HUES48 (cell line): ENCODE measurements at regions not wholly inside any gene's neighbourhood (a gene's known extent, or its start where the extent isn't known, plus 50 kb on each side); places are given as distances from the start of the nearest gene placed in this dataset.

Experiments used
- H3K27ac ChIP-seq: one replicate; pipeline ENCODE4 v1.7.0; 2013; ENCODE audit warnings: low read depth, low read length, inconsistent platforms
- H3K27me3 ChIP-seq: 2 replicates; pipeline ENCODE4 v1.6.1; 2013; ENCODE audit warnings: mild to moderate bottlenecking, low read length; ENCODE audit not compliant: control insufficient read depth, insufficient read depth
- H3K36me3 ChIP-seq: 2 replicates; pipeline ENCODE4 v1.6.1; 2013; ENCODE audit warnings: low read length; ENCODE audit not compliant: control insufficient read depth, insufficient read depth
- H3K4me1 ChIP-seq: 2 replicates; pipeline ENCODE4 v1.6.1; 2013; ENCODE audit warnings: mild to moderate bottlenecking, low read length; ENCODE audit not compliant: control insufficient read depth, insufficient read depth
- H3K4me3 ChIP-seq: 2 replicates; pipeline ENCODE4 v1.5.1; 2013; ENCODE audit warnings: mild to moderate bottlenecking, low read depth, low read length
- H3K9ac ChIP-seq: 2 replicates; pipeline ENCODE4 v1.6.1; 2013; ENCODE audit warnings: mild to moderate bottlenecking, low read depth, low read length, moderate library complexity
- H3K9me3 ChIP-seq: 2 replicates; pipeline ENCODE4 v1.6.1; 2013; ENCODE audit warnings: low read length; ENCODE audit not compliant: control insufficient read depth, insufficient read depth

GRCh38 chr1:64358692-64359091 is 111.2 kb upstream of the CACHD1 start:
- H3K27ac ChIP-seq = no peak overlapping the region
- no peaks in the 10 kb centered on the region for H3K9me3 ChIP-seq
- H3K9ac ChIP-seq = no peak overlapping the region
- H3K4me3 ChIP-seq = no peak overlapping the region
- peaks cover 14% of the 10 kb centered on the region for H3K27me3 ChIP-seq
- no peaks in the 10 kb centered on the region for H3K36me3 ChIP-seq
- peaks cover 31% of the 10 kb centered on the region for H3K4me1 ChIP-seq

GRCh38 chr1:64361974-64362373 is 108.0 kb upstream of the CACHD1 start:
- H3K9ac ChIP-seq = no peak overlapping the region
- peaks cover 17% of the 10 kb centered on the region for H3K4me1 ChIP-seq
- H3K27me3 ChIP-seq = peaks cover 8% of the 10 kb centered on the region; the same call in 1 of the 2 replicates
- no peaks in the 10 kb centered on the region for H3K36me3 ChIP-seq
- H3K9me3 ChIP-seq = no peaks in the 10 kb centered on the region
- H3K4me3 ChIP-seq = no peak overlapping the region
- H3K27ac ChIP-seq = no peak overlapping the region

- peaks cover 8% of the 10 kb centered on the region for H3K4me1 ChIP-seq
Observed at GRCh38 chr1:64363111-64363510, 106.8 kb upstream of the CACHD1 start.

GRCh38 chr1:64363616-64364015 is 106.3 kb upstream of the CACHD1 start:
- Histone ChIP-seq H3K27me3 (peaks cover under 1% of the 10 kb centered on the region; the same call in 1 of the 2 replicates), H3K27ac (no peak overlapping the region), H3K36me3 (no peaks in the 10 kb centered on the region), H3K4me1 (peaks cover 5% of the 10 kb centered on the region; the same call in 1 of the 2 replicates), H3K9me3 (no peaks in the 10 kb centered on the region), H3K9ac (no peak overlapping the region), H3K4me3 (no peak overlapping the region)

More at GRCh38 chr1:64363111-64363510, 106.8 kb upstream of the CACHD1 start:
- Histone ChIP-seq H3K27ac (no peak overlapping the region), H3K9me3 (no peaks in the 10 kb centered on the region), H3K36me3 (no peaks in the 10 kb centered on the region), H3K4me3 (no peak overlapping the region), H3K9ac (no peak overlapping the region), H3K27me3 (peaks cover 6% of the 10 kb centered on the region; the same call in 1 of the 2 replicates)

GRCh38 chr1:64366821-64367220 is 103.1 kb upstream of the CACHD1 start:
- Histone ChIP-seq H3K27ac (no peak overlapping the region), H3K9ac (no peak overlapping the region), H3K4me1 (peaks cover 5% of the 10 kb centered on the region; the same call in 1 of the 2 replicates), H3K27me3 (no peaks in the 10 kb centered on the region; the same call in 1 of the 2 replicates), H3K36me3 (no peaks in the 10 kb centered on the region), H3K4me3 (no peak overlapping the region), H3K9me3 (no peaks in the 10 kb centered on the region)

- Histone ChIP-seq H3K9ac (no peak overlapping the region), H3K9me3 (no peaks in the 10 kb centered on the region), H3K4me3 (no peak overlapping the region), H3K36me3 (no peaks in the 10 kb centered on the region), H3K27ac (no peak overlapping the region), H3K27me3 (no peaks in the 10 kb centered on the region; the same call in 1 of the 2 replicates), H3K4me1 (peaks cover 6% of the 10 kb centered on the region; the same call in 1 of the 2 replicates)
Observed at GRCh38 chr1:64368344-64368743, 101.6 kb upstream of the CACHD1 start.

GRCh38 chr1:64378826-64379225 is 91.1 kb upstream of the CACHD1 start:
- Histone ChIP-seq H3K9me3 (no peaks in the 10 kb centered on the region), H3K4me3 (no peak overlapping the region), H3K36me3 (no peaks in the 10 kb centered on the region), H3K9ac (no peak overlapping the region), H3K4me1 (no peaks in the 10 kb centered on the region), H3K27me3 (no peaks in the 10 kb centered on the region), H3K27ac (no peak overlapping the region)

- H3K4me1 ChIP-seq = peaks cover 12% of the 10 kb centered on the region
- no peaks in the 10 kb centered on the region for H3K27me3 ChIP-seq
- no peak overlapping the region for H3K27ac ChIP-seq
- no peak overlapping the region for H3K9ac ChIP-seq
- no peak overlapping the region for H3K4me3 ChIP-seq
- no peaks in the 10 kb centered on the region for H3K36me3 ChIP-seq
- H3K9me3 ChIP-seq = no peaks in the 10 kb centered on the region
Observed at GRCh38 chr1:64387389-64388285, 82.3 kb upstream of the CACHD1 start.

- Histone ChIP-seq H3K9me3 (no peaks in the 10 kb centered on the region), H3K9ac (no peak overlapping the region), H3K27ac (no peak overlapping the region), H3K4me1 (peaks cover 14% of the 10 kb centered on the region), H3K27me3 (no peaks in the 10 kb centered on the region), H3K36me3 (no peaks in the 10 kb centered on the region), H3K4me3 (no peak overlapping the region)
Observed at GRCh38 chr1:64388336-64388735, 81.6 kb upstream of the CACHD1 start.

- Histone ChIP-seq H3K36me3 (no peaks in the 10 kb centered on the region), H3K4me3 (no peak overlapping the region), H3K9ac (no peak overlapping the region), H3K9me3 (no peaks in the 10 kb centered on the region), H3K27ac (peak overlapping the region; percentile 44), H3K4me1 (peaks cover 17% of the 10 kb centered on the region), H3K27me3 (no peaks in the 10 kb centered on the region)
Observed at GRCh38 chr1:64392109-64392508, 77.8 kb upstream of the CACHD1 start.

GRCh38 chr1:64393790-64394189 is 76.1 kb upstream of the CACHD1 start:
- H3K4me1 ChIP-seq = peaks cover 17% of the 10 kb centered on the region
- no peak overlapping the region for H3K27ac ChIP-seq
- no peak overlapping the region for H3K4me3 ChIP-seq
- H3K36me3 ChIP-seq = no peaks in the 10 kb centered on the region
- no peak overlapping the region for H3K9ac ChIP-seq
- no peaks in the 10 kb centered on the region for H3K27me3 ChIP-seq
- no peaks in the 10 kb centered on the region for H3K9me3 ChIP-seq
